ENCODE measurements at regions not wholly inside any gene's neighbourhood (a gene's known extent, or its start where the extent isn't known, plus 50 kb on each side); places are given as distances from the start of the nearest gene placed in this dataset.

DNA sequence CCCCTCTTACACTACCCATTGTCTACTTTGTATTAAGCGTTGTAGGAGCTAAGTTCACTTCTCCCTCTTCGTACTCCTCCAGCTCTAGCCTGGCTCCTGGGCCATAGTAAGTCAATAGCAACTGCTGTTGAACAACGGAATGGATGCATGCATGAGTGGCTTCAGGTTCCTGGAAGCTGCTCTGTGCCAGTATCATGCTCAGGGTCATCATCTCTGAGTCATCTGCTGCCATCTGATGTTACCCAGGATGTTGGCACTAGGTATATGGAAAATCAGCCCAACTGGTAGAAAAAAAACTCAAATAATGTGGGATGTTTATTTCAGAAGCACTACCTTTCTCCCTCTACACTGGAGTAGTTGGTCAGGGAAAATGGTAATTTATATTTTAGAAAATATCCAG lies 536.8 kb downstream of the NPIPA7 start:
- TF ChIP-seq ZNF157 (tag by site-specific recombination; IDR thresholded peaks at IDR 0.05): no peak
- TF ChIP-seq ZNF274 (IDR thresholded peaks at IDR 0.05; ENCODE audit: low read length): no peak
- no peak for TF ChIP-seq ZNF274 (tag by site-specific recombination; IDR thresholded peaks at IDR 0.05; ENCODE audit: borderline replicate concordance)
- TF ChIP-seq KLF10 (tag by site-specific recombination; IDR thresholded peaks at IDR 0.05): no peak
- TF ChIP-seq, protein P1, sequence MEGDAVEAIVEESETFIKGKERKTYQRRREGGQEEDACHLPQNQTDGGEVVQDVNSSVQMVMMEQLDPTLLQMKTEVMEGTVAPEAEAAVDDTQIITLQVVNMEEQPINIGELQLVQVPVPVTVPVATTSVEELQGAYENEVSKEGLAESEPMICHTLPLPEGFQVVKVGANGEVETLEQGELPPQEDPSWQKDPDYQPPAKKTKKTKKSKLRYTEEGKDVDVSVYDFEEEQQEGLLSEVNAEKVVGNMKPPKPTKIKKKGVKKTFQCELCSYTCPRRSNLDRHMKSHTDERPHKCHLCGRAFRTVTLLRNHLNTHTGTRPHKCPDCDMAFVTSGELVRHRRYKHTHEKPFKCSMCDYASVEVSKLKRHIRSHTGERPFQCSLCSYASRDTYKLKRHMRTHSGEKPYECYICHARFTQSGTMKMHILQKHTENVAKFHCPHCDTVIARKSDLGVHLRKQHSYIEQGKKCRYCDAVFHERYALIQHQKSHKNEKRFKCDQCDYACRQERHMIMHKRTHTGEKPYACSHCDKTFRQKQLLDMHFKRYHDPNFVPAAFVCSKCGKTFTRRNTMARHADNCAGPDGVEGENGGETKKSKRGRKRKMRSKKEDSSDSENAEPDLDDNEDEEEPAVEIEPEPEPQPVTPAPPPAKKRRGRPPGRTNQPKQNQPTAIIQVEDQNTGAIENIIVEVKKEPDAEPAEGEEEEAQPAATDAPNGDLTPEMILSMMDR (tag by site-specific recombination; IDR thresholded peaks at IDR 0.05): no peak
- TF ChIP-seq PRDM1 (tag by site-specific recombination; IDR thresholded peaks at IDR 0.05): no peak
- no peak for TF ChIP-seq ZNF121 (tag by site-specific recombination; IDR thresholded peaks at IDR 0.05)
- no peak for TF ChIP-seq ZNF544 (tag by site-specific recombination; IDR thresholded peaks at IDR 0.05)
- TF ChIP-seq ZNF366 (tag by site-specific recombination; conservative IDR thresholded peaks at IDR 0.05): no peak
- no peak for TF ChIP-seq SP2 (tag by site-specific recombination; IDR thresholded peaks at IDR 0.05)

Data from HEK293 (cell line).